ENCODE measurements at regions not wholly inside any gene's neighbourhood (a gene's known extent, or its start where the extent isn't known, plus 50 kb on each side); places are given as distances from the start of the nearest gene placed in this dataset.

GRCh38 chr18:35910327-35910726 lies 62.2 kb upstream of the RMP24 start:
- Mint-ChIP-seq H3K27ac (no peak overlapping the region), H3K36me3 (no peaks in the 10 kb centered on the region), H3K27me3 (peaks cover 18 to 20% of the 10 kb centered on the region in 2 donors), H3K4me3 (no peak overlapping the region), H3K9me3 (no peaks in the 10 kb centered on the region), H3K4me1 (ENCODE audit: low read depth in 2 of 2) (no peaks in the 10 kb centered on the region)
- DNase-seq (ENCODE audit: low spot score) (no peak), ATAC-seq (no peak)

- Mint-ChIP-seq H3K4me3 (no peak overlapping the region), H3K27ac (no peak overlapping the region), H3K9me3 (no peaks in the 10 kb centered on the region), H3K4me1 (ENCODE audit: low read depth in 2 of 2) (no peaks in the 10 kb centered on the region), H3K27me3 (peaks cover 20 to 22% of the 10 kb centered on the region in 2 donors), H3K36me3 (no peaks in the 10 kb centered on the region)
- DNase-seq (ENCODE audit: low spot score), result no peak
- ATAC-seq, result no peak
Measured at GRCh38 chr18:35912332-35912731, 60.1 kb upstream of the RMP24 start.

- H3K27ac Mint-ChIP-seq, result no peak overlapping the region
- H3K4me3 Mint-ChIP-seq, result no peak overlapping the region
- peaks cover 20% of the 10 kb centered on the region in 2 donors for H3K27me3 Mint-ChIP-seq
- ATAC-seq, result no peak
- no peaks in the 10 kb centered on the region for H3K36me3 Mint-ChIP-seq
- H3K9me3 Mint-ChIP-seq, result no peaks in the 10 kb centered on the region
- H3K4me1 Mint-ChIP-seq (ENCODE audit: low read depth in 2 of 2), result no peaks in the 10 kb centered on the region
- DNase-seq (ENCODE audit: low spot score), result no peak
Measured at GRCh38 chr18:35915056-35915455, 57.4 kb upstream of the RMP24 start.

GRCh38 chr18:35917043-35917442 lies 55.4 kb upstream of the RMP24 start:
- H3K4me3 Mint-ChIP-seq, result no peak overlapping the region
- ATAC-seq, result no peak
- H3K27me3 Mint-ChIP-seq, result peaks cover 17 to 20% of the 10 kb centered on the region in 2 donors

GRCh38 chr18:35918564-35918963 lies 53.9 kb upstream of the RMP24 start:
- Mint-ChIP-seq H3K4me1 (ENCODE audit: low read depth in 2 of 2) (no peaks in the 10 kb centered on the region), H3K27me3 (peaks cover 11 to 13% of the 10 kb centered on the region in 2 donors), H3K36me3 (no peaks in the 10 kb centered on the region), H3K9me3 (no peaks in the 10 kb centered on the region), H3K4me3 (no peak overlapping the region), H3K27ac (no peak overlapping the region)
- ATAC-seq, result peak in 1 of 2 donors; percentile 51
- DNase-seq (ENCODE audit: low spot score), result no peak

More at GRCh38 chr18:35917043-35917442, 55.4 kb upstream of the RMP24 start:
- H3K9me3 Mint-ChIP-seq, result no peaks in the 10 kb centered on the region
- no peaks in the 10 kb centered on the region for H3K4me1 Mint-ChIP-seq (ENCODE audit: low read depth in 2 of 2)
- no peaks in the 10 kb centered on the region for H3K36me3 Mint-ChIP-seq
- no peak overlapping the region for H3K27ac Mint-ChIP-seq
- DNase-seq (ENCODE audit: low spot score), result no peak

- DNase-seq (ENCODE audit: low spot score) (no peak), ATAC-seq (no peak)
- H3K27me3 Mint-ChIP-seq, result peaks cover 15% of the 10 kb centered on the region in 2 donors
- H3K9me3 Mint-ChIP-seq, result no peaks in the 10 kb centered on the region
- no peaks in the 10 kb centered on the region for H3K4me1 Mint-ChIP-seq (ENCODE audit: low read depth in 2 of 2)
- H3K36me3 Mint-ChIP-seq, result no peaks in the 10 kb centered on the region
- H3K4me3 Mint-ChIP-seq, result no peak overlapping the region
- H3K27ac Mint-ChIP-seq, result no peak overlapping the region
Measured at GRCh38 chr18:35919179-35919578, 53.3 kb upstream of the RMP24 start.

GRCh38 chr18:35920623-35921022 lies 51.9 kb upstream of the RMP24 start:
- H3K4me3 Mint-ChIP-seq, result no peak overlapping the region
- no peaks in the 10 kb centered on the region for H3K9me3 Mint-ChIP-seq
- H3K27ac Mint-ChIP-seq, result no peak overlapping the region
- H3K36me3 Mint-ChIP-seq, result no peaks in the 10 kb centered on the region
- ATAC-seq (no peak), DNase-seq (ENCODE audit: low spot score) (no peak)
- no peaks in the 10 kb centered on the region for H3K4me1 Mint-ChIP-seq (ENCODE audit: low read depth in 2 of 2)
- H3K27me3 Mint-ChIP-seq, result peaks cover 11 to 22% of the 10 kb centered on the region in 2 donors
